ENCODE measurements at regions not wholly inside any gene's neighbourhood (a gene's known extent, or its start where the extent isn't known, plus 50 kb on each side); places are given as distances from the start of the nearest gene placed in this dataset.

- ChIA-PET SMC1A (ENCODE audit: uncharacterized antibody, unreplicated experiment) (no interaction called here), POLR2A (no interaction called here), RAD21 (ENCODE audit: unreplicated experiment) (no interaction called here), CTCF (no interaction called here)
- Histone ChIP-seq H2AFZ (ENCODE audit: control insufficient read depth, low read depth, low read length) (no peak overlapping the region), H3K27ac (ENCODE audit: control insufficient read depth, insufficient read depth) (no peak overlapping the region), H3K36me3 (ENCODE audit: control insufficient read depth in 2 of 2, insufficient read depth in 2 of 2, low read length in 1 of 2) (no peaks in the 10 kb centered on the region), H4K20me1 (ENCODE audit: control insufficient read depth, insufficient read depth) (no peaks in the 10 kb centered on the region), H3K9ac (ENCODE audit: control insufficient read depth, insufficient read depth, low read length) (no peak overlapping the region), H3K4me2 (ENCODE audit: control insufficient read depth, insufficient read depth) (no peak overlapping the region), H3K27me3 (replicated peaks in 1 of 2; ENCODE audit: control insufficient read depth in 2 of 2, insufficient read depth in 2 of 2, low read length in 1 of 2) (no peaks in the 10 kb centered on the region), H3K9me3 (replicated peaks; ENCODE audit: control insufficient read depth, insufficient read depth, low read length) (no peaks in the 10 kb centered on the region; the same call in 2 of the 3 replicates), H3K79me2 (ENCODE audit: control insufficient read depth, insufficient read depth, low read length) (no peaks in the 10 kb centered on the region), H3K4me1 (ENCODE audit: control insufficient read depth, insufficient read depth, low read length) (no peaks in the 10 kb centered on the region), H3K4me3 (no peak overlapping the region)
- no peak for FAIRE-seq
- DNase-seq (ENCODE audit: low read depth, low spot score): no peak
- ATAC-seq: no peak
- BruUV-seq (replicated peaks): no TSS peak
- TF ChIP-seq CHD2 (IDR thresholded peaks at IDR 0.05; ENCODE audit: borderline replicate concordance, low read depth, low read length) (no peak), CEBPB (IDR thresholded peaks at IDR 0.05; ENCODE audit: borderline replicate concordance in 1 of 2, low read depth in 2 of 2, low read length in 2 of 2) (no peak), HCFC1 (IDR thresholded peaks at IDR 0.05; ENCODE audit: low read length) (no peak), EED (IDR thresholded peaks at IDR 0.05; ENCODE audit: low read depth) (no peak), USF1 (IDR thresholded peaks at IDR 0.05; ENCODE audit: borderline replicate concordance, extremely low read length, insufficient read depth, low read depth, low read length) (no peak), NRF1 (conservative IDR thresholded peaks at IDR 0.05; ENCODE audit: low read depth, low read length) (no peak), FOXK2 (IDR thresholded peaks at IDR 0.05) (no peak), SPI1 (IDR thresholded peaks at IDR 0.05; ENCODE audit: borderline replicate concordance, insufficient read depth, low read depth, low read length) (no peak), ZNF622 (IDR thresholded peaks at IDR 0.05) (no peak), POU2F2 (IDR thresholded peaks at IDR 0.05; ENCODE audit: borderline replicate concordance, low read depth, low read length) (no peak), PAX5 (IDR thresholded peaks at IDR 0.05; ENCODE audit: borderline replicate concordance, low read depth, low read length) (no peak), HDAC2 (IDR thresholded peaks at IDR 0.05) (no peak), MTA3 (IDR thresholded peaks at IDR 0.05; ENCODE audit: borderline replicate concordance, low read length) (no peak), JUNB (IDR thresholded peaks at IDR 0.05) (no peak)
- WGBS (ENCODE audit: insufficient coverage, insufficient replicate concordance, low lambda C conversion rate, missing lambda C conversion rate): 32% methylated on average over 8 of the region's 8 CpGs
- intact Hi-C loops (cut with micrococcal nuclease; ENCODE audit: unreplicated experiment) (no loop called here), in situ Hi-C loops (cut with MboI) (no loop called here)
Measured at GRCh38 chr2:116142644-116143227, 1671.8 kb upstream of the DDX18 start.

Data from GM12878 (cell line).